GM12875 (cell line): ENCODE measurements at regions not wholly inside any gene's neighbourhood (a gene's known extent, or its start where the extent isn't known, plus 50 kb on each side); places are given as distances from the start of the nearest gene placed in this dataset.

Experiments used
- H3K4me3 ChIP-seq: one replicate; pipeline ENCODE4 v1.5.1; 2011; ENCODE audit warnings: low read depth, low read length, control low read depth
- CTCF ChIP-seq: IDR thresholded peaks from 2 replicates; pipeline ENCODE4 v1.5.1; 2011; ENCODE audit warnings: low read depth, mild to moderate bottlenecking, control low read depth, inconsistent platforms, low read length, moderate library complexity, borderline replicate concordance; ENCODE audit not compliant: insufficient read depth

DNA sequence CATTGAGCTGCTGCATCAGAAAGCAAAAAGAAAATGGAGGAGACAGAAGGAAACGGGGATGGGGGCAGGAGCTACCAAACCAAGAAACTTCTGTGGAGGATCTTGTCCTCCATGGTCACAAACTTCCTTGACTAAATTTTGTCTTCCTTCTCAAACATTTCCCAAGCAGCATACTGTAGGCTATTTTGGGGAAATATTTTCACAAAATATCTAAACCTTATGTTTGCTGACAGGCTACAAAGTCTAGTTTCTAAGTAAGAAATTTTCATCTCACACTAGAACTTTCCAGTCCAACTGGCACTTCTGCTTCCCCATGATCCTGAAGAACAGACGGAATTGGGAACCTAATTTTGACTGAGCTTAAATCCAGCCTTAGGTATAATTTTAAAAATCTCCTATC, 552.0 kb downstream of the SNAPC1 start:
- no peak overlapping the region for H3K4me3 ChIP-seq
- TF ChIP-seq CTCF = no peak

DNA sequence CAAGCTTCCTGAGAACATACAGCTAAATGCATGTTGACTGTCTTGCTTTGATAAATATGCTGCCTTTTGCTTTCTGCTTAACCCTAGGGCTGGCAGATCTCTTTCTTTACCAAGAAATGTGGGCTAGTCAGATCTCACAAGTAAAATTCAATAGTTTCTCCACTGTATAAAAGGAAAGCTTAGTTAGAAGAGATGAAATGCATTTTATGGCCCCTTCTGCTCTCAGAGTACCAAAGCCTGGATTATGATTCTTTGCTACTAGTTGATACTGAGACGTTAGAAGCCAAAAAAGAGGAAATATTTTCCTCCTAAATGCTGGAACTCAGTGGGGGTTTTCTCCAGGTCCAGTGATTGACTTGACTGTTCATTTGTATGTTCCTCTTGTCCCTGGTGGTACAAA, 552.7 kb downstream of the SNAPC1 start:
- no peak overlapping the region for H3K4me3 ChIP-seq
- no peak for TF ChIP-seq CTCF

GRCh38 chr14:62315631-62316030, 553.4 kb downstream of the SNAPC1 start:
- H3K4me3 ChIP-seq = no peak overlapping the region
- TF ChIP-seq CTCF = no peak

GRCh38 chr14:62322216-62322615, 560.0 kb downstream of the SNAPC1 start:
- TF ChIP-seq CTCF = no peak
- H3K4me3 ChIP-seq = no peak overlapping the region

- TF ChIP-seq CTCF = no peak
These were observed 567.2 kb downstream of the SNAPC1 start for GRCh38 chr14:62329427-62329826.

DNA sequence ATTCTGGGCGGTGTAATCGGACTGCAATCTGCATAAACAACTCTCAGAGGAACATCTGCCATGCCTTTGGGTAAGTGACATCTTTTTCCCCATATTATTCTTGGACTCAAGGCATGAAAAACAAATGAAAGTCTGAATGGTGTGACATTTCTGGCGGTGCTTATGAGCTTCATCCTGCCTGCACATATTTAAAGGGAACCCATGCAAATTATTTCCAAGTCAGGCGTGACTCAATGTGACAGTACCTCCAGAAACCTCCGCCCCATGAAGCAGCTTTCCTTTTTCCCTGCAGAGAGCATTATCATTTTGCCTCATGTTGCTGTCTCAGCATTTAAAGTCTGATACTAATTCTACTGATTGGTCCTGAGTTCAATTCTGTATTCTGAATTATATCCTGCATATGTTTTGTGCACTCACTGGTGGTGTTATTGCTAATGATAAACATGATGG, 585.4 kb downstream of the SNAPC1 start:
- H3K4me3 ChIP-seq = no peak overlapping the region
- no peak for TF ChIP-seq CTCF

More at GRCh38 chr14:62329427-62329826, 567.2 kb downstream of the SNAPC1 start:
- no peak overlapping the region for H3K4me3 ChIP-seq

GRCh38 chr14:62357362-62357761, 595.1 kb downstream of the SNAPC1 start:
- H3K4me3 ChIP-seq = no peak overlapping the region
- no peak for TF ChIP-seq CTCF
